ENCODE measurements at regions not wholly inside any gene's neighbourhood (a gene's known extent, or its start where the extent isn't known, plus 50 kb on each side); places are given as distances from the start of the nearest gene placed in this dataset.

DNA sequence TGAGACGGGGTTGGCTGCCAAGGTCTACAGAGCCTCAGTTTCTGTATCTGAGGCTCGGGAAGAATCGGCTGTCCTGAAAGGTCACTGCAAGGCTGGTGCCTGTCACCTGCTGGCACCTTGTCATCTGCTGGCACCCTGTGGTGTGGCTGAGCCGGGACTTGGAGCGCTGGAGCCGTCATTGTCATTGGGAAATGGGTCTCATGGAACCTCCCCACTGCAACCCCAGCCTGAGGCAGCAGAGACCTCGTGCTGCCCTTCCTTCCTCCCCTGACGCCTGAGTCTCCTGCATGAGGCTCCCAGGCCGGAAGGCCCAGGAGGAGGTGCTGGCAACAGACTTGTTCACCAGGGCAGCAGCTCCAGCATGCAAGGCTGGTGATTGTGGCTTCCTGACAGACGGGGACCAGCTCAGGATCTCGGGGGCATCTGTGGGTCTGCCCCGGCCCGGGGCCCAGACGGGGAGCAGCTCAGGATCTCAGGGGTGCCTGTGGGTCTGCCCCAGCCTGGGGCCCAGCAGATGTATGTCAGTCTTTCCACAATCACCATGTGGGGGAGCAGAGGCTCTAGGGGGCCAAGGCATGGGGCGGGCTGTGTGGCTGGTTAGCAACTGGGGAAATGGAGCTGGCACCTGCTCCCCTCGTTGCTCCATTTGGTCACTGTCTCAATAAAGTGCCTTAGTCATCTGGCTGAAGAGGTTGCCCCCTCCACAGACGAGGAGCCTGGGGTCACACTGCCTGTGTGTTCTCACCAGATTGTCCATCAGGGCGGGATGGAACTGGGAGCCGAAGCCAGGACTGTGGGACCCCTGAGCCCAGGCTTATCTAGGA is 668.7 kb downstream of the BRD1 start:
- Histone ChIP-seq H3K9me3 (ENCODE audit: insufficient read depth, low read depth, low read length) (peaks cover 15% of the 10 kb centered on the region; the same call in 1 of the 2 replicates), H3K9me2 (replicated peaks; ENCODE audit: low read depth, low read length) (no peaks in the 10 kb centered on the region), H3K4me2 (ENCODE audit: low read depth, low read length, poor library complexity, severe bottlenecking) (no peak overlapping the region), H4K20me1 (ENCODE audit: insufficient read depth, low read length, poor library complexity, severe bottlenecking) (no peaks in the 10 kb centered on the region), H3K9ac (ENCODE audit: low read depth, low read length, poor library complexity, severe bottlenecking) (no peak overlapping the region), H3K79me2 (ENCODE audit: insufficient read depth, low read length) (no peaks in the 10 kb centered on the region), H3F3A (ENCODE audit: low read depth) (no peaks in the 10 kb centered on the region), H3K36me3 (ENCODE audit: insufficient read depth, low read length) (no peaks in the 10 kb centered on the region), H3K4me3 (ENCODE audit: low read length, poor library complexity, severe bottlenecking) (no peak overlapping the region), H2AFZ (ENCODE audit: low read length) (no peak overlapping the region), H3K27me3 (ENCODE audit: insufficient read depth, low read length, poor library complexity, severe bottlenecking) (no peaks in the 10 kb centered on the region), H3K4me1 (ENCODE audit: insufficient read depth, low read length, poor library complexity, severe bottlenecking) (no peaks in the 10 kb centered on the region)
- TF ChIP-seq, protein P1, sequence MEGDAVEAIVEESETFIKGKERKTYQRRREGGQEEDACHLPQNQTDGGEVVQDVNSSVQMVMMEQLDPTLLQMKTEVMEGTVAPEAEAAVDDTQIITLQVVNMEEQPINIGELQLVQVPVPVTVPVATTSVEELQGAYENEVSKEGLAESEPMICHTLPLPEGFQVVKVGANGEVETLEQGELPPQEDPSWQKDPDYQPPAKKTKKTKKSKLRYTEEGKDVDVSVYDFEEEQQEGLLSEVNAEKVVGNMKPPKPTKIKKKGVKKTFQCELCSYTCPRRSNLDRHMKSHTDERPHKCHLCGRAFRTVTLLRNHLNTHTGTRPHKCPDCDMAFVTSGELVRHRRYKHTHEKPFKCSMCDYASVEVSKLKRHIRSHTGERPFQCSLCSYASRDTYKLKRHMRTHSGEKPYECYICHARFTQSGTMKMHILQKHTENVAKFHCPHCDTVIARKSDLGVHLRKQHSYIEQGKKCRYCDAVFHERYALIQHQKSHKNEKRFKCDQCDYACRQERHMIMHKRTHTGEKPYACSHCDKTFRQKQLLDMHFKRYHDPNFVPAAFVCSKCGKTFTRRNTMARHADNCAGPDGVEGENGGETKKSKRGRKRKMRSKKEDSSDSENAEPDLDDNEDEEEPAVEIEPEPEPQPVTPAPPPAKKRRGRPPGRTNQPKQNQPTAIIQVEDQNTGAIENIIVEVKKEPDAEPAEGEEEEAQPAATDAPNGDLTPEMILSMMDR (conservative IDR thresholded peaks at IDR 0.05; ENCODE audit: low read length) = no peak
- TF ChIP-seq EZH2phosphoT487 (IDR thresholded peaks at IDR 0.05; ENCODE audit: borderline replicate concordance) = no peak

DNA sequence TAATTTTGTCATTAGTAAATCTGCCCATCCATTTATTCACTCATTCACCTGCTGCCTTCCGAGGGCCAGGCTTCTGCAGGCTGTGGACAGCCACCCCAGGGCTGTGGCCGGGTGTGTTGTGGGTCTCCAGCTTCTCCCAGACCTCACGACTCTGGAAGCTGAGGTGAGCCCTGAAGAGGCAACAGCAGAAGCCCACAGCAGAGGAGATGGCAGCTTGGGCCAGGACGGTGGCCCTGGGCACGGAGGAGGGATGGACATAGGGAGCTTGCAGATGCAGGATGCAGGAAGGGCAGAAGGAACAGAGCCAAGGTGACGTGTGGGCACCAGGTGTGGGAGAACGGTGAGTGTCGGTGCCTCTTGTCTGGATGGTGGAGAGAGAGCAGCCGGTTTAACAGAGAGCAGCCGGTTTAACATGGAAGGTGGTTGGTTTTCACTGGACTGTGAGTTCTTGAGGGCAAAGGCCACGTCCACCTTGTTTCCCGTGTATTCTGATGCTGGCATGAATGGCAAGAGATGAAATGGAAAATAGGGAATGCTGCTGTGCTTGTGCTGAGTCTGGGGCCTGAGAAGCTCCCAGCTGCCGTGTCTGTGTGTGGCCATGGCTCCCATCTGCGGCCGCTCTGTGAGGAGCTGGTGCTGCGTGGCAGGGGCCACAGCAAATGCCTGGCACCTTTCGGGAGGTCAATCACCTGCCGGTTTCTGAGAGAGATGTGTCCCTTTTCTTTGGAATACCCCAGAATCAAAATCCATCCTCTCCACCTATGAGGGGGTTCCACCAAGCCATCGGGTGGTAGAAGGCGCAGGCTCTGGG is 669.9 kb downstream of the BRD1 start:
- Histone ChIP-seq H3K9ac (ENCODE audit: low read depth, low read length, poor library complexity, severe bottlenecking) (no peak overlapping the region), H4K20me1 (ENCODE audit: insufficient read depth, low read length, poor library complexity, severe bottlenecking) (no peaks in the 10 kb centered on the region), H3K36me3 (ENCODE audit: insufficient read depth, low read length) (no peaks in the 10 kb centered on the region), H3K9me3 (ENCODE audit: insufficient read depth, low read depth, low read length) (peaks cover 15% of the 10 kb centered on the region; the same call in 1 of the 2 replicates), H3K4me3 (ENCODE audit: low read length, poor library complexity, severe bottlenecking) (no peak overlapping the region), H3K27me3 (ENCODE audit: insufficient read depth, low read length, poor library complexity, severe bottlenecking) (no peaks in the 10 kb centered on the region), H3F3A (ENCODE audit: low read depth) (no peaks in the 10 kb centered on the region), H3K4me2 (ENCODE audit: low read depth, low read length, poor library complexity, severe bottlenecking) (no peak overlapping the region), H2AFZ (ENCODE audit: low read length) (no peak overlapping the region), H3K4me1 (ENCODE audit: insufficient read depth, low read length, poor library complexity, severe bottlenecking) (no peaks in the 10 kb centered on the region), H3K9me2 (replicated peaks; ENCODE audit: low read depth, low read length) (no peaks in the 10 kb centered on the region), H3K79me2 (ENCODE audit: insufficient read depth, low read length) (no peaks in the 10 kb centered on the region)
- no peak for TF ChIP-seq EZH2phosphoT487 (IDR thresholded peaks at IDR 0.05; ENCODE audit: borderline replicate concordance)
- TF ChIP-seq, protein P1 (conservative IDR thresholded peaks at IDR 0.05; ENCODE audit: low read length) = no peak

DNA sequence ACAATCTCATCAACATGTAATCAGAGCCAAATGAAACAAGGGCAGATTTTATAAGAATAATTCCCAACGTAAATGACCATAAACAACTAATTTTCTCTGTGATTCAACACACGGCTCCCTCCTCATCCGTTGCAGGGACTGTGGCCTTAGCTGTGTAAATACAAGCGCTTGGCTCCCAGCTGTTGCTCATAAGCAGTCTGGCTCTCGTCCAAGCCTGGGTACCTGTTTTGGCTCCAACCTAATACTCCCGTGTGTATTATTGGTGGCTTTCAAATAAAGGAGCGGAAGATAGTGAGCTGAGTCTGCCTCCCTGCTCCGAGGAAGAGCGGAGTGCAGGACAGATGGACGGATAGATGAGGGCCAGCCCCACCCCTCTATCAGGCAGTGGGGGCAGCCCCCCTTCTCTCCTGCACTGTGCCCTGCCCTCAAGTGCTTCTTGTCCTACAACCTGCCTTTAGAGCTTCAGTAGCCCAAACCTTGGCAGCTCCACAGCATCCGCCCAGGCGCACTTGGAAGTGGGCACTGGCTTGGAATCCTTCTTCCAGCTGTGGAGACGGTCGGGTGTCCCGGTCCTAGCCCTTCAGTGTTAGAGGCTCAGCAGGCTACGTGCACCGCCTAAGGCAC is 670.9 kb downstream of the BRD1 start:
- no peaks in the 10 kb centered on the region for H3K79me2 ChIP-seq (ENCODE audit: insufficient read depth, low read length)
- no peak overlapping the region for H2AFZ ChIP-seq (ENCODE audit: low read length)
- H3K9ac ChIP-seq (ENCODE audit: low read depth, low read length, poor library complexity, severe bottlenecking) = no peak overlapping the region
- TF ChIP-seq, protein P1 (conservative IDR thresholded peaks at IDR 0.05; ENCODE audit: low read length) = no peak
- no peak for TF ChIP-seq EZH2phosphoT487 (IDR thresholded peaks at IDR 0.05; ENCODE audit: borderline replicate concordance)
- no peaks in the 10 kb centered on the region for H3K9me2 ChIP-seq (replicated peaks; ENCODE audit: low read depth, low read length)
- H3K9me3 ChIP-seq (ENCODE audit: insufficient read depth, low read depth, low read length) = peaks cover 11% of the 10 kb centered on the region; the same call in 1 of the 2 replicates
- H3F3A ChIP-seq (ENCODE audit: low read depth) = no peaks in the 10 kb centered on the region
- H3K4me2 ChIP-seq (ENCODE audit: low read depth, low read length, poor library complexity, severe bottlenecking) = no peak overlapping the region
- no peaks in the 10 kb centered on the region for H3K4me1 ChIP-seq (ENCODE audit: insufficient read depth, low read length, poor library complexity, severe bottlenecking)
- H3K36me3 ChIP-seq (ENCODE audit: insufficient read depth, low read length) = no peaks in the 10 kb centered on the region
- H4K20me1 ChIP-seq (ENCODE audit: insufficient read depth, low read length, poor library complexity, severe bottlenecking) = no peaks in the 10 kb centered on the region
- H3K27me3 ChIP-seq (ENCODE audit: insufficient read depth, low read length, poor library complexity, severe bottlenecking) = no peaks in the 10 kb centered on the region
- no peak overlapping the region for H3K4me3 ChIP-seq (ENCODE audit: low read length, poor library complexity, severe bottlenecking)
